ENCODE measurements at regions not wholly inside any gene's neighbourhood (a gene's known extent, or its start where the extent isn't known, plus 50 kb on each side); places are given as distances from the start of the nearest gene placed in this dataset.
A peak's percentile ranks its signal among the peaks of the same experiment; 100 is the strongest.

GRCh38 chr11:109752212-109752825 is 330.3 kb downstream of the C11orf87 start:
- DNase-seq, result peak; percentile 57

GRCh38 chr11:109756521-109756920 is 334.5 kb downstream of the C11orf87 start:
- DNase-seq, result no peak

- no peak for DNase-seq
These were observed 335.0 kb downstream of the C11orf87 start for GRCh38 chr11:109756951-109757350.

DNA sequence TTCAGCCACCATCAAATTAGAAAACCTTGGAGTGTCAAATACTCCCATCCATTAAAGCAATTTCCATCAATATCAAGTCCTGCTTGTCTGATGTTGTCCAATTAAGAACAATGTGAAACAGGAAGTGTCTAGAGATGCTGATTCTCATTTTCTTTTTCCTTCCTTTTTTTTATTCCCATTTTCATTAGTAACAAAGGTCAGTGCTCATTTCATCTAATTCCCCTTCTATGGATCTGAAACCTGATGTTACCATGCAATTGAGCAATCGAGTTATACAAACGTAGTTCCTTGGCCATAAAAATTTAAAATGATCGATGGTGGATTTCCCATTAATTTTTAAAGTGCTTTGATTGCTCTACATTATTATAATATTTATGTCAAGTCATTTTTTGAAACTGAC is 330.6 kb upstream of the ZC3H12C start:
- no peak for DNase-seq

GRCh38 chr11:109765709-109766311 is 327.4 kb upstream of the ZC3H12C start:
- no peak for DNase-seq

GRCh38 chr11:109769858-109770257 is 323.3 kb upstream of the ZC3H12C start:
- DNase-seq, result peak; percentile 81

GRCh38 chr11:109770323-109770722 is 322.9 kb upstream of the ZC3H12C start:
- DNase-seq, result no peak

DNA sequence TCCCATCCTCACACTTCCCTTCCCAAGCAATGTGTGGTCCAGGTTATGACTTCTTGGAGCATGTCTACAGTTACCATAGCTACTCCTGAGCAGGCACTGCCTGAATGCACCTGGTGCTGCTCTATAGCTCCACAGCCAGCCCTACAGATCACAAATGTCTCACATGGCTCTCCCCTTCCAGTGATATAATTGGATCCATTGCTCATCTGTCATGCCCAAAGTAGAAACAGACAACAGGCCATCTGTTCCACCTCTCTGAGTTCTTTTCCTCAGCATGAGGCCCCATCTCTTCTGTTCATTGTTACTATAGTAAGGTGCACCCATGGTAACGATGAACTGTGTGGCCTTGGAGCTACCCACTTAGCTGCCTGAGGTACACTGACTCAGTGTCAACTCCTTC is 320.3 kb upstream of the ZC3H12C start:
- DNase-seq, result peak; percentile 100

GRCh38 chr11:109775686-109776085 is 317.5 kb upstream of the ZC3H12C start:
- no peak for DNase-seq

DNA sequence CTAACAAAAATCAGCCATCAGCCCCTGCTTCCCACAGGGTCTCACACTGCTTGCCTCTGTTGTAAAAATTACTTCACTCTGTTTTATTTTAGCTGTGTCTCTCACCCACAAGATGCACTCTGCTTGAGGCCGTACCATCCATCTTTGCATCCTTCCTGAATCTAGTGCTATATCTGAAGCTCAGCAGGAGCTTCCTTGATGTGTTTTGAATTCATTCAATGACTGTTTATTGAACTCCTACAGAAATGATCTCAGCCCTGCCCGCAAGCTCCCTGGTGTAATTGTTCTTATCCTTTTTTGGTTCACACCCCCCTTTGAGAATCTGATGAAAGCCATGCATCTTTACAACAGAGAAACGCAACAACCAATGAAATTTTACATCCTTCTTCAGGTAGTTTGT is 310.2 kb upstream of the ZC3H12C start:
- peak; percentile 66 for DNase-seq

- peak; percentile 96 for DNase-seq
These were observed 309.4 kb upstream of the ZC3H12C start for GRCh38 chr11:109783840-109784239.

GRCh38 chr11:109784536-109784935 is 308.7 kb upstream of the ZC3H12C start:
- peak; percentile 90 for DNase-seq

GRCh38 chr11:109785198-109785597 is 308.0 kb upstream of the ZC3H12C start:
- DNase-seq, result peak; percentile 96

DNA sequence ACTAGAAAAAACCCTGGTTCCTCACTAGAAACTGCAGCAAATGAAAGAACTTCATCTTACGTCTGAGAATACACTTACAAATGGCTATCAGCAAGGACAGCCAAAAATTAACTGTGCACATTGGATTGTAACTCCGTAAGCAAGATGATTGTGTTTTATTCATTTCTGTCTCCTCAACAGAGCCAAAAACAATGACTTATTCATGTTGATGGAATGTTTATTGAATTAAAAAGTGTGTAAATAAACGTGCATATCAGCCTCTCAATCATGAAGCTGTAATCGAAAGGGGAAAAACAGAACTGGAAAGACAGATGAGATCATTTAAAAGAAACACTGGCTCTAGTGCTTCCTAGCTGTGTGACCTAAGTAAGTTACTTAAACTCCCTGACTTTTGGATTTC is 307.5 kb upstream of the ZC3H12C start:
- peak; percentile 66 for DNase-seq

- no peak for DNase-seq
These were observed 304.2 kb upstream of the ZC3H12C start for GRCh38 chr11:109788948-109789490.

DNA sequence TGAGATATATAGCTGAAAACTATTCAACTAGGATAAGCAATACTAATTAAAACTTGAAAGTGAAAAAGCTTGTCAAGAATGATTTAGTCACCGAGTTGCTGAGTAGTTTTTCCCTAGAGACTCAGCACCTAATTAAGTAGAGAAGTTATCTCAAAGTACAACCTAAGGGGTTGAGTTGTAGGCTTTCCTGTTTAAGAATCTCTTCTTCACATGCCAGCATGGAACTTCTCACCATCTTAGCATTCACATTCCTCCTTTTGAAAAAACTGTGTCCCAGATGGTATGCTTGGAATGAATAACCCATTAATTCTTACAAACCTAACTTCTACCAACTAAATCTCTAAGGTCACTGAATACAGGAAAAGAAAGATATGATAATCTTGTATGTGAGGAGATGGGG is 303.3 kb upstream of the ZC3H12C start:
- no peak for DNase-seq

- DNase-seq, result no peak
These were observed 301.9 kb upstream of the ZC3H12C start for GRCh38 chr11:109791337-109791736.

- DNase-seq, result no peak
These were observed 298.7 kb upstream of the ZC3H12C start for GRCh38 chr11:109794501-109794900.

DNA sequence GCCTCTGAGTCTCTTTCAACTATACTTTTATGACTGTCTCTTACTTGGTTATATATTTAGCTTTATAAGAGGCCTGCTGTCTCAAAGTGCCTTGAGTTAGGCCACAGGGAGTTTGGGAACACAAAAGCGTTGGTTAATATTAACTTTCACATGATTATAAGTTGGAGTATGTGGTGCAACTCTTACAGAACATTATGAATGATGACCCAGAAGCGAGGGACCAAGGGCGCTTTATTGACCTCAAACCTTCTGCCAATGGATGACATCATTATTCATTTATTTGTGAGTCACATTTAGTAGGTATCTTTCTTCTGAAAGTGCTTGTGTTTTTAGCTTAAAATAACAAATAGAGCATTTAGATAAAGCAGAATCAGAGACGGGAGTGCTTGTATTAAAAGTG is 298.0 kb upstream of the ZC3H12C start:
- no peak for DNase-seq

- DNase-seq, result no peak
These were observed 296.9 kb upstream of the ZC3H12C start for GRCh38 chr11:109796253-109796652.

DNA sequence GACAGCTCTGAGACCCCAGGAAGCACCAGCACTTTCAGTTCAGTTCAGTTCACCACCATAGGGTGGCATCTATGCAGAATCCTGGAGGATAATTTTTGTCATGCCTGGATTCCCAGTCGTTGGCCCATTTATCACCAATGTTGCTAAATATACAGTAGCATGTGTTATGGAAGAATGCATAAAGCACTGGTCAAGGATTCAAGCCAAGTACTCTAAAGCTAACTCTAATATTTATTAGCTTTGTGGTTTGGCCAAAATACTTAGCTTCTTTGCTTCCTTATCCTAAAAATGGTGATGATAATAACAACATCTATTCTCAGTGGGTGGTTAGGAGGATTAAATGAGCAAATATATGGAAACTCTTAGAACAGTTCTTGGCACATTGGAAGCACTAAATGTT is 294.7 kb upstream of the ZC3H12C start:
- DNase-seq, result no peak

GRCh38 chr11:109799604-109800003 is 293.6 kb upstream of the ZC3H12C start:
- DNase-seq, result no peak

DNA sequence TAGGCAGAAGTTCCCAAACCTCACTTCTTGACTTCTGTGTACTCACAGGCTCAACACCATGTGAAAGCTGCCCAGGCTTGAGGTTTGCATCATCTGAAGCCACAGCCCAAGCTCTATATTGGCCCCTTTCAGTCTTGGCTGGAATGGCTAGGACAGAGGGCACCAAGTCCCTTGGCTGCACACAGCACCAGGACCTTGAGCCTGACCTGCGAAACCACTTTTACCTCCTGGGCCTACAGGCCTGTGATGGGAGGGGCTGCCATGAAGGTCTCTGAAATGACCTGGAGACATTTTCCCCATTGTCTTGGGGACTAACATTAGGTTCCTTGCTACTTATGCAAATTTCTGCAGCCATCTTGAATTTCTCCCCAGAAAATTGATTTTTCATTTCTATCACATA is 288.3 kb upstream of the ZC3H12C start:
- DNase-seq, result no peak

DNA sequence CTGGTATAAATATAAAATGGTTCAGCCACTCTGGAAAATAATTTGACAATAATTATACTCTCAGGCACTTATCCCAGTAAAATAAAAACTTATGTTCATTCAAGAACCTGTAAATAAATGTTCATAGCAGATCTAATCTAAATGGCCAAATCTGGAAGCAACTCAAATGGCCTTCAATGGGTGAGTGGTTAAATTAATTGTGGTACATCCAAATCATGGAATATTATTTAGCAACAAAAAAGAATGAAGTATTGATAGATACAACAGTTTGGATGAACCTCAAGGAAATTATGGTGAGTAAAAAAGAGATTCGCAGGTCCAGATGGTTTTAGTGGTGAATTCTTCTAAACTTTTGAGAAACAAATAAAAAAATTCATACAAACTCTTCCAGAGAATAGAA is 287.0 kb upstream of the ZC3H12C start:
- DNase-seq, result no peak

GRCh38 chr11:109808569-109808968 is 284.6 kb upstream of the ZC3H12C start:
- DNase-seq, result no peak
